Left hindlimb (tissue), 1 donor: ENCODE measurements at regions not wholly inside any gene's neighbourhood (a gene's known extent, or its start where the extent isn't known, plus 50 kb on each side); places are given as distances from the start of the nearest gene placed in this dataset.

Source experiments
- DNase-seq: peaks from one replicate; pipeline ENCODE4 v3.0.0-alpha.2; 2018

DNA sequence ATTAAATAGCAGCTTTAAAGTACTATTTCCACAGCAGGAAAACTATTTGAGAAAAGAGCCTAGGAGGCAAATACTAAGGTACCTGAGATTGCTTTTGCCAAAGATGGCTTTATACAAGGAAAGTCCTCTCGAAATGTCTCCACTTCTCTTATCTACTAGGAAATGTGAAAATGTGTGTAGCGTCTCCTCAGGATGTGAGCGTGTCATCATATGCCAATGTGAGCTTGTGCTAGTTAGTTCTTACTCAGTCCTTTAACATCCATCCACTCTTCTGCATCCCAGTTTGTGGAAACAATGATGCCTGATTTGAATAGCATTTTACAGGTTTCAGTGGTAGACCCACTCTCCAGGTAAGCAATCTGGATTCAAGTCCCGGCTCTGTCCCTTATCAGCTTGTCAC lies 421.0 kb downstream of the DYNC2H1 start:
- DNase-seq = no peak

- no peak for DNase-seq
Measured at GRCh38 chr11:103532133-103532788, 423.0 kb downstream of the DYNC2H1 start.

DNA sequence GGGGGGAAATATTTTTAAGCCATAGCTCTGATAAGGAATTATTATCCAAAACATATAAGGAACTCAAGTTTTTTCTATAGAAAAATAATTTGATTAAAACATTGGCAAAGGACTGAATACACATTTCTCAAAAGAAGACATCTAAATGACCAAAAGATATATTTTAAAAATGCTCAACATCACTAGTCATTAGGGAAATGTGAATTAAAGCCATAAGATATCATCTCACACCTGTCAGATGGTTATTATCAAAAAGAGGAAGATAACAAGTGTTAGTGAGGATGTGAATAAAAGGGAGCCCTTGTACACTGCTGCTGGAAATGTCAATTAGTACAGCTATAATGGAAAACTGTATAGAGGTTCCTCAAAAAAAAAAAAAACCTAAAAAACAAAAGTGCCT lies 425.0 kb downstream of the DYNC2H1 start:
- DNase-seq = no peak

GRCh38 chr11:103534959-103535358 lies 425.7 kb downstream of the DYNC2H1 start:
- no peak for DNase-seq

DNA sequence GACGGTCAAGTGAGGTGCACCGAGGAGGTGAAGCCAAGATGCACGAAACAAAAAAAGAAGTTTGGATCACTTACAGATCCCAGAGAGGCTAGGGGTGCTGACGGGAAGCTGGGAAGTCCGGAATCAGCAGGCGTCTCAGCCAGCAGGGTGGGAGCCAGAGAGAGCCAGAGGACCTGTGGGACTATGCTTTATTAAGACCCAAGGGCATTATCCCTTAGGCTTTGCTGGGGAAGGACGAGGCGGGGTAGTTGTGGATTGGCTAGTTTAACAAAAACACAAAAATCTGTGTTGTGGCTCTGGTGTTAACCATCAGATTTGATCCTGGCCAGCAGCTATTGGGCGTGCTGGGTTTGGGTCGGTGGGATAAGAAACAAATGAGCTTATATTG lies 427.1 kb downstream of the DYNC2H1 start:
- DNase-seq = no peak

DNA sequence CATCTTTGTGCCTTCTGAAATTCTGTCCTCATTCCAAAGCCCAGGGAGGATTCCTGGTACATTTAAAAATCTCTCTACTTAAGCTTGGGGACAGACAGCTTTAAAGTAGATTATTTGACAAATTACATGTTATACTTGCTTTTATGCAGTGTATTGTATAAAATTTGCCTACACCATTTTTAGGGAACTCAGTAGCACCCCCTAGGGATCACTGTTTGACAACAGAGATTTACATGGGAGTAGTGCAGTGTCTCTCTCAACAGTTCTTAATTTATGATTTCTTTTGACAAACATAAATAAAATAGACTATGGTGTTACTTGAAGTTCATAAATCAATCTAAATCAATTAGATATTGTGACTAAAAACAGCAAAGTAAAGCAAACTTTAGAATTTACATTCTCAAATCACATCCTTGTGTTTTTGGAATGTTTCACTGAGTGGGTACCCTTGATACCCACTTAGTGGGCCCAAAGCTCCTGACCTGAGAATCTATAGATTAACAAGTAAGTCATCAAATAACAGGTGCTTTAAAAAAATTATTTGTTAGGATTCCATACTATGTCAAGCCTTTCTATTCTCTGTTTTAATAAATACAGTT lies 428.8 kb downstream of the DYNC2H1 start:
- DNase-seq = no peak

- DNase-seq = no peak
Measured at GRCh38 chr11:103539166-103539565, 429.9 kb downstream of the DYNC2H1 start.

DNA sequence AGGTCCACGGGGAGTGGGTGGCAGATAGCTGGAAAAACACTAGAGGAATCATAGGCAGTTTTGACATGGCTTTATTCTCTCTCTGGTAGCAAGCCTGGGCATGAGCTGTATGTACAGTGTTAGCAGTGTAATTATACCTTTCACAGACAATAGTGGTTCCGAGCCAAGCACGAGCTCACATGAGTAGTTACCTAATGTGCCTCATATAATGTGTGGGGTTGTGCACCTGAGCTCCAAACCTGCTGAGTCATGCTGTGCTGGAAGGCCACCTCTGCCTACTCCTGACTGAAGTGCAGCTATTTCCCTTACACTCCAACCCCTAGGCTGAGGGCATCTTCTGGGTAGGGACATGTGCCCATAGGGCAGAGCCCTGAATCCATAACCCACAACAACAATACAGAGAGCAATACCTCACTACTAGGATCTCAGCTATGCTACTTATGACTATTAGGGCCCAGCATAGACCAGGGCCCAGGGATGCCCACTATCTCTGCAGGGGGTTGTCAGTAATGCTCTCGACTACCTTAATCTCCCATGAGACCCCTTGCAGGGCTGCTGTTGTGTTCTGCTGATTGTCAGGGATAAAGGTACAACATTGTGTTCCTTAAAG lies 432.1 kb downstream of the DYNC2H1 start:
- no peak for DNase-seq

DNA sequence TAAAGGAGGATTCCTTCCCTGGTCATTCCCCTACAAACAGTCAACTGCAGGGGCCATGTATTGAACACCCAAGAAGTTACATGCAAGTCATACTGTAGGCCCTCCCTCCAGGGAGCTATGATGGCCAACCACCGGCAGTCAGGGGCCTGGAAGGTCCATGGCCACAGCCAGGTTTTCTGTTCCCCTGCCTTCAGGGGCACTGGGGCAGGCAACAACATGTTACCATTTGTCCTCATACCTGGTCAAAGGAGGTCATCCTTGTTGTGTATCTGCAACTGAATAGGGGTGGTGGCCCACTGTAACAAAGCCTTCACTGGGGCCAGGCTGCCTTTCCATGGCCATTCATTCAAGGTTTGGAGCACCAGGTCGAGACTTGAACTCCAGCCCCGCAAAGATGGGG lies 433.6 kb downstream of the DYNC2H1 start:
- no peak for DNase-seq

DNA sequence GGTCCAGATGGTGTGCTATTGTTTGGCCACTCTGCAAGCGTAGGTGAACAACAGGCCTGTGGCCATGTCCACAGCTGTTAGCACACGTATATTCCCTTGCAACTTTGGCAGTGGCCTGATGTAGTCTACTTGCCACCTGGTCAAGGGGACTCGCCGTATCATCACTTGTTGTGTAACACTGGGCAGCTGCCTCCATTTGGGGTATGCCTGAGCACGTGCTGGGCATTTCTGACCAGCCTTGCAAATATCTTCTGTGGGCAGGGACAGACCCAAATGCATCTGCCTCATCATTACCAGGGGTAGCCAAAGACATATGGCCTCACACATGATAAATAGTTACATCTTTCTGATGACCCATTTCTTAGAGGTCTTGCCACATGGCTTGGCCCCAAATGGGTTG lies 434.2 kb downstream of the DYNC2H1 start:
- no peak for DNase-seq

- no peak for DNase-seq
Measured at GRCh38 chr11:103544874-103545273, 435.6 kb downstream of the DYNC2H1 start.

GRCh38 chr11:103545551-103545950 lies 436.3 kb downstream of the DYNC2H1 start:
- no peak for DNase-seq

GRCh38 chr11:103546236-103546635 lies 437.0 kb downstream of the DYNC2H1 start:
- no peak for DNase-seq

- no peak for DNase-seq
Measured at GRCh38 chr11:103547024-103547423, 437.8 kb downstream of the DYNC2H1 start.

- DNase-seq = no peak
Measured at GRCh38 chr11:103547691-103548090, 438.5 kb downstream of the DYNC2H1 start.

- DNase-seq = no peak
Measured at GRCh38 chr11:103548838-103549237, 439.6 kb downstream of the DYNC2H1 start.

GRCh38 chr11:103550811-103551210 lies 441.6 kb downstream of the DYNC2H1 start:
- no peak for DNase-seq

GRCh38 chr11:103552086-103552485 lies 442.9 kb downstream of the DYNC2H1 start:
- DNase-seq = no peak

GRCh38 chr11:103556171-103556570 lies 446.9 kb downstream of the DYNC2H1 start:
- DNase-seq = no peak

GRCh38 chr11:103566116-103566515 lies 456.9 kb downstream of the DYNC2H1 start:
- DNase-seq = no peak

DNA sequence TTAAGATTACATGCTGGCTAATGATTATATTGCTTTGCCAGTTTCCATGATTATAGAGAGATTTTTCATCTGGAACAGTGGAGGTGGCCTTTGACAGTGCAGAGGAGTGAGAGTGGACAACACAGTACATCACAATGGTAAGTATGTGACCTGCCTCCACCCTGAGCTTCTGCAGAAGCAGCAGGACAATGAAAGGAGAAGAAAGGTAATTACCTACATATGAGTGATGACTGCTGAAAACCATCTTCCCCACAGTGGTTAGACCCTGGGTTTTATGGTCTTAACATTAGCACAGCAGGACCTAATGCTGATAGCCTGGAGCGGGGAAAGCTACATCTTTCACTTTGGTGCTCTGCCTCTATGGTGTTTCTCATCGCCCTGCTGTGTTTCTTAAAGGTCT lies 454.7 kb upstream of the DDI1 start:
- no peak for DNase-seq

- no peak for DNase-seq
Measured at GRCh38 chr11:103582351-103582909, 454.0 kb upstream of the DDI1 start.

GRCh38 chr11:103584021-103584420 lies 452.4 kb upstream of the DDI1 start:
- DNase-seq = no peak

- no peak for DNase-seq
Measured at GRCh38 chr11:103584720-103585119, 451.7 kb upstream of the DDI1 start.
